ENCODE measurements at regions not wholly inside any gene's neighbourhood (a gene's known extent, or its start where the extent isn't known, plus 50 kb on each side); places are given as distances from the start of the nearest gene placed in this dataset.

- TF ChIP-seq POLR2A (IDR thresholded peaks at IDR 0.05; ENCODE audit: low read length): no peak
- TF ChIP-seq GATA1 (IDR thresholded peaks at IDR 0.05; ENCODE audit: low read depth, low read length): no peak
Measured at GRCh38 chr7:84906889-84907288, 280.0 kb downstream of the SEMA3D start.
